Inflammatory macrophage (primary cell): ENCODE measurements at regions not wholly inside any gene's neighbourhood (a gene's known extent, or its start where the extent isn't known, plus 50 kb on each side); places are given as distances from the start of the nearest gene placed in this dataset.
"Not testable (repeated sequence)": the region's sequence is repeated elsewhere in the genome, so short reads cannot be mapped to it uniquely, and the experiment has no call there.

Experiments
- DNase-seq, 2 donors: peaks; one replicate each; pipeline ENCODE4 v3.0.0-alpha.2; 2020 to 2022

GRCh38 chr5:91241460-91241859, 141.7 kb downstream of the ARRDC3 start:
- not testable (repeated sequence) for DNase-seq

GRCh38 chr5:91240175-91240574, 142.9 kb downstream of the ARRDC3 start:
- no peak for DNase-seq

- DNase-seq, result no peak
Observed at GRCh38 chr5:91235271-91235694, 147.8 kb downstream of the ARRDC3 start.

- DNase-seq, result no peak
Observed at GRCh38 chr5:91232523-91232922, 150.6 kb downstream of the ARRDC3 start.

GRCh38 chr5:91229031-91229727, 153.9 kb downstream of the ARRDC3 start:
- no peak for DNase-seq

GRCh38 chr5:91228188-91228587, 154.9 kb downstream of the ARRDC3 start:
- DNase-seq, result peak in 1 of 2 donors; percentile 16

- no peak for DNase-seq
Observed at GRCh38 chr5:91225848-91226686, 157.1 kb downstream of the ARRDC3 start.

- no peak for DNase-seq
Observed at GRCh38 chr5:91224969-91225368, 158.1 kb downstream of the ARRDC3 start.

GRCh38 chr5:91224456-91224855, 158.7 kb downstream of the ARRDC3 start:
- no peak for DNase-seq

GRCh38 chr5:91223886-91224285, 159.2 kb downstream of the ARRDC3 start:
- no peak for DNase-seq

- DNase-seq, result no peak
Observed at GRCh38 chr5:91222482-91222881, 160.6 kb downstream of the ARRDC3 start.

- no peak for DNase-seq
Observed at GRCh38 chr5:91221917-91222316, 161.2 kb downstream of the ARRDC3 start.

GRCh38 chr5:91219803-91220371, 163.2 kb downstream of the ARRDC3 start:
- DNase-seq, result peak in 1 of 2 donors; percentile 19

GRCh38 chr5:91219091-91219802, 163.9 kb downstream of the ARRDC3 start:
- DNase-seq, result peak; percentile 88 to 95

GRCh38 chr5:91217859-91218258, 165.3 kb downstream of the ARRDC3 start:
- DNase-seq, result no peak

- no peak for DNase-seq
Observed at GRCh38 chr5:91214571-91214970, 168.5 kb downstream of the ARRDC3 start.
